ENCODE measurements at regions not wholly inside any gene's neighbourhood (a gene's known extent, or its start where the extent isn't known, plus 50 kb on each side); places are given as distances from the start of the nearest gene placed in this dataset.

DNA sequence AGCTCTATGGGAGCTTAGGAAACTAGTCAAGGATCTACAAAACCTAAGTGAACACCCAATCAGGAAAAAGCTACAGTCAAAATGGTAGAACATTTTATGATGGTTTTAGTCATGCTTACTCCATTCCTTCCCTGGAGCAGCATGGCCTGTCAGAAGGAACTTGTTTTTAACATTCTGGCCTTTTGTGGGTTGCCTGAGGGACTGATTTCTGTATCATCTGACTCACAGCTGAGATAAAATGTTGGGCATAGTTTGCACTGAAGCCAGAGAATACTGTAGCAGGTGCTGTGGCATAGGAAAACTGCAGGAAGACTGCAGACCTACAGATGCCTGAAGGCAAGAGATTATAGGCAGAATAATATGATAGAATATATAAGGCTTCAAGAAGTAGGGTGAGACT is 719.6 kb upstream of the GRAMD2B start:
- TF ChIP-seq, protein P1, sequence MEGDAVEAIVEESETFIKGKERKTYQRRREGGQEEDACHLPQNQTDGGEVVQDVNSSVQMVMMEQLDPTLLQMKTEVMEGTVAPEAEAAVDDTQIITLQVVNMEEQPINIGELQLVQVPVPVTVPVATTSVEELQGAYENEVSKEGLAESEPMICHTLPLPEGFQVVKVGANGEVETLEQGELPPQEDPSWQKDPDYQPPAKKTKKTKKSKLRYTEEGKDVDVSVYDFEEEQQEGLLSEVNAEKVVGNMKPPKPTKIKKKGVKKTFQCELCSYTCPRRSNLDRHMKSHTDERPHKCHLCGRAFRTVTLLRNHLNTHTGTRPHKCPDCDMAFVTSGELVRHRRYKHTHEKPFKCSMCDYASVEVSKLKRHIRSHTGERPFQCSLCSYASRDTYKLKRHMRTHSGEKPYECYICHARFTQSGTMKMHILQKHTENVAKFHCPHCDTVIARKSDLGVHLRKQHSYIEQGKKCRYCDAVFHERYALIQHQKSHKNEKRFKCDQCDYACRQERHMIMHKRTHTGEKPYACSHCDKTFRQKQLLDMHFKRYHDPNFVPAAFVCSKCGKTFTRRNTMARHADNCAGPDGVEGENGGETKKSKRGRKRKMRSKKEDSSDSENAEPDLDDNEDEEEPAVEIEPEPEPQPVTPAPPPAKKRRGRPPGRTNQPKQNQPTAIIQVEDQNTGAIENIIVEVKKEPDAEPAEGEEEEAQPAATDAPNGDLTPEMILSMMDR (IDR thresholded peaks at IDR 0.05), result no peak
- TF ChIP-seq EZH2 (IDR thresholded peaks at IDR 0.05), result no peak
- TF ChIP-seq EZH2phosphoT487 (IDR thresholded peaks at IDR 0.05), result no peak
